Natural killer cell (primary cell): ENCODE measurements at regions not wholly inside any gene's neighbourhood (a gene's known extent, or its start where the extent isn't known, plus 50 kb on each side); places are given as distances from the start of the nearest gene placed in this dataset.

Source experiments
- ATAC-seq, 3 donors: fragments of 150-1000 bp in 2 of 3; fragments of 200-7000 bp in 1 of 3; cut with Tn5 transposase; 1 replicate in 1 of 3; 2 replicates in 2 of 3; pipeline ENCODE4 v1.10.0; 2021; ENCODE audit warnings: mild to moderate bottlenecking in 2 of 3, moderate library complexity in 2 of 3
- DNase-seq, 2 donors: peaks; one replicate each; pipeline versions ENCODE4 v3.0.0 to v3.0.0-alpha.2; 2013 to 2021; ENCODE audit warnings: mixed read lengths in 1 of 2
- H3K27ac ChIP-seq: one replicate; pipeline ENCODE4 v1.5.1; 2013; ENCODE audit warnings: mild to moderate bottlenecking, low read length
- H3K27me3 ChIP-seq: one replicate; pipeline ENCODE4 v1.6.1; 2013; ENCODE audit warnings: low read length; ENCODE audit not compliant: control insufficient read depth, insufficient read depth
- H3K36me3 ChIP-seq: one replicate; pipeline ENCODE4 v1.6.1; 2013; ENCODE audit warnings: low read length; ENCODE audit not compliant: control insufficient read depth, insufficient read depth
- H3K4me1 ChIP-seq: one replicate; pipeline ENCODE4 v1.6.1; 2013; ENCODE audit warnings: low read length; ENCODE audit not compliant: control insufficient read depth, insufficient read depth
- H3K4me3 ChIP-seq: one replicate; pipeline ENCODE4 v1.5.1; 2013; ENCODE audit warnings: low read length
- H3K9me3 ChIP-seq: one replicate; pipeline ENCODE4 v1.6.1; 2013; ENCODE audit warnings: low read length; ENCODE audit not compliant: control insufficient read depth, insufficient read depth
- H3K27ac Mint-ChIP-seq, 2 donors: one replicate each; pipeline ENCODE4 v1.8.0; 2022; ENCODE audit warnings: mild to moderate bottlenecking in 2 of 2, mixed read lengths in 2 of 2, moderate library complexity in 1 of 2
- H3K27me3 Mint-ChIP-seq, 2 donors: one replicate each; pipeline ENCODE4 v1.8.0; 2022; ENCODE audit warnings: low read depth in 2 of 2, mixed read lengths in 2 of 2
- H3K36me3 Mint-ChIP-seq: one replicate; pipeline ENCODE4 v1.8.0; 2022; ENCODE audit warnings: mixed read lengths
- H3K4me1 Mint-ChIP-seq, 2 donors: one replicate each; pipeline ENCODE4 v1.8.0; 2022; ENCODE audit warnings: mixed read lengths in 2 of 2
- H3K4me3 Mint-ChIP-seq: one replicate; pipeline ENCODE4 v1.8.0; 2022; ENCODE audit warnings: mild to moderate bottlenecking, moderate library complexity, mixed read lengths
- H3K9me3 Mint-ChIP-seq, 2 donors: one replicate each; pipeline ENCODE4 v1.8.0; 2022; ENCODE audit warnings: mixed read lengths in 2 of 2
- WGBS: methylation state at CpG from one replicate; pipeline ENCODE4 v1.1.7; 2013; ENCODE audit warnings: missing lambda C conversion rate; ENCODE audit not compliant: insufficient coverage; 5-methylcytosine and 5-hydroxymethylcytosine counted together
- intact Hi-C: fragments of 100-400 bp; cut with micrococcal nuclease; formaldehyde crosslinking; loops from one replicate; pipeline ENCODE4 v1.14.2; 2022
- TF ChIP-seq, protein P1 (sequence below): fragments of 200-600 bp; IDR thresholded peaks from one replicate; pipeline ENCODE4 v1.8.0; 2022; ENCODE audit warnings: antibody characterized with exemption

DNA sequence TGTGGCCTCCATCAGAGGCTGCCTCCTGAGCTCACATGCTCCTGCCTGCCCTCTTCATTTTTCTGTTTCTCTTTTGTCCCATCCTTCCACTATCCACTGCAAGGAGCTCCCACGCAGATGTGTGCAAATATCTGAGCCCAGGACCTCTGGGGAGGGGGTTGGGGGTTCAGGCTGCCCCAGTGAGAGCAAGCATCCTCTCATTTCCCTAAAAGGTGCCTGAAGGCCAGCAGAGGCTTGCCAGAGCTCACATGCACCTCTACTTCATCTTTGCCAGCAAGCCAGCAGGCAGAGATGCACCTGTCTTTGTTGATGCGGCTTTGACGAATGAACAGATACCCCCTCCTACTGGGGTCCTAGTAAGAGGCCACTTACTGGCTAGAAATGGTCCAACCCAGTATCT, 128.8 kb downstream of the FGF9 start:
- WGBS, result 77% methylated on average over 2 of the region's 3 CpGs
- no peaks in the 10 kb centered on the region for H3K4me1 ChIP-seq
- Mint-ChIP-seq H3K4me3 (no peak overlapping the region), H3K27ac (no peak overlapping the region), H3K4me1 (no peaks in the 10 kb centered on the region), H3K9me3 (no peaks in the 10 kb centered on the region), H3K36me3 (no peaks in the 10 kb centered on the region), H3K27me3 (peaks cover 9 to 22% of the 10 kb centered on the region in 2 donors)
- H3K36me3 ChIP-seq, result no peaks in the 10 kb centered on the region
- no peak overlapping the region for H3K4me3 ChIP-seq
- no peaks in the 10 kb centered on the region for H3K27me3 ChIP-seq
- TF ChIP-seq, protein P1, sequence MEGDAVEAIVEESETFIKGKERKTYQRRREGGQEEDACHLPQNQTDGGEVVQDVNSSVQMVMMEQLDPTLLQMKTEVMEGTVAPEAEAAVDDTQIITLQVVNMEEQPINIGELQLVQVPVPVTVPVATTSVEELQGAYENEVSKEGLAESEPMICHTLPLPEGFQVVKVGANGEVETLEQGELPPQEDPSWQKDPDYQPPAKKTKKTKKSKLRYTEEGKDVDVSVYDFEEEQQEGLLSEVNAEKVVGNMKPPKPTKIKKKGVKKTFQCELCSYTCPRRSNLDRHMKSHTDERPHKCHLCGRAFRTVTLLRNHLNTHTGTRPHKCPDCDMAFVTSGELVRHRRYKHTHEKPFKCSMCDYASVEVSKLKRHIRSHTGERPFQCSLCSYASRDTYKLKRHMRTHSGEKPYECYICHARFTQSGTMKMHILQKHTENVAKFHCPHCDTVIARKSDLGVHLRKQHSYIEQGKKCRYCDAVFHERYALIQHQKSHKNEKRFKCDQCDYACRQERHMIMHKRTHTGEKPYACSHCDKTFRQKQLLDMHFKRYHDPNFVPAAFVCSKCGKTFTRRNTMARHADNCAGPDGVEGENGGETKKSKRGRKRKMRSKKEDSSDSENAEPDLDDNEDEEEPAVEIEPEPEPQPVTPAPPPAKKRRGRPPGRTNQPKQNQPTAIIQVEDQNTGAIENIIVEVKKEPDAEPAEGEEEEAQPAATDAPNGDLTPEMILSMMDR, result no peak
- H3K27ac ChIP-seq, result no peak overlapping the region
- intact Hi-C loops, result no loop called here
- DNase-seq (no peak), ATAC-seq (no peak)
- no peaks in the 10 kb centered on the region for H3K9me3 ChIP-seq

DNA sequence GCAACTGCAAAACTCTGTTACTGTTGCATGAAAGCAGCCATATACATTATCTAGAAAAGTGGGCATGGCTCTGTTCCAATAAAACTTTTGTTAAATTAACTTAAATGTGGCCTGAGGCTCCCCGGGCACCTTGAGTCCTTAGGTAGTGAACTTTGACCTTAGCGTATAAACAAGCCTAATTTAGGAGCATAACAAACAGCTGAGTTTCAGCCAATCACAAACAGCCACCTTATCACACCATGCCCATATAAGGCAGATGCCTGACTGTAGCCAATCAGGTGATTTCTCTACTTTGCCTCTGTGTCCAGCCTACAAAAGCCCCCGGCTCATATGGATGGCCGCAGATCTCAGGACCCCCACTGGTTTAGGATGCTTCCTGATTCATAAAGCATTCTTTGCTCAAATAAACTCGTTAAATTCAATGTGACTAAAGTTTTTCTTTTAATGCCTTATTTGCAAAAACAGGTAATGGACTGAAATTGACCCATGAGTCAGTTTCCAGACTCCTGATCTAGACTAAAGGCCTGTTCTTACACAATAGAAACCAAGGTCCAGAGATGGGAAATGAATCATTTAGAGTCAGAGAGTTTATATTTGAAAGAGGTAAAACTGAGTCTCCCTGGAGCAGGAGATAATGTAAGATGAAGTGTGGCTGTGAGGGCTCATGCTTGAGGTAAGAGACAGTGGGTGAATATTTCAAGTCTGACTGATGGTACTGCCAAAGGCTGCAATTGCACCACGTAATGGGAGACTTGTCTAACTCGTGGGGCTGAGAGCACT, 130.2 kb downstream of the FGF9 start:
- intact Hi-C loops, result no loop called here
- Histone ChIP-seq H3K4me3 (no peak overlapping the region), H3K36me3 (no peaks in the 10 kb centered on the region), H3K9me3 (no peaks in the 10 kb centered on the region), H3K27me3 (no peaks in the 10 kb centered on the region), H3K4me1 (no peaks in the 10 kb centered on the region), H3K27ac (no peak overlapping the region)
- DNase-seq (no peak), ATAC-seq (no peak)
- 81% methylated on average over 7 of the region's 7 CpGs for WGBS
- H3K4me3 Mint-ChIP-seq, result no peak overlapping the region
- H3K27me3 Mint-ChIP-seq, result peaks cover 9 to 22% of the 10 kb centered on the region in 2 donors
- H3K27ac Mint-ChIP-seq, result no peak overlapping the region
- H3K4me1 Mint-ChIP-seq, result no peaks in the 10 kb centered on the region
- H3K9me3 Mint-ChIP-seq, result no peaks in the 10 kb centered on the region
- H3K36me3 Mint-ChIP-seq, result no peaks in the 10 kb centered on the region
- TF ChIP-seq, protein P1, result no peak

DNA sequence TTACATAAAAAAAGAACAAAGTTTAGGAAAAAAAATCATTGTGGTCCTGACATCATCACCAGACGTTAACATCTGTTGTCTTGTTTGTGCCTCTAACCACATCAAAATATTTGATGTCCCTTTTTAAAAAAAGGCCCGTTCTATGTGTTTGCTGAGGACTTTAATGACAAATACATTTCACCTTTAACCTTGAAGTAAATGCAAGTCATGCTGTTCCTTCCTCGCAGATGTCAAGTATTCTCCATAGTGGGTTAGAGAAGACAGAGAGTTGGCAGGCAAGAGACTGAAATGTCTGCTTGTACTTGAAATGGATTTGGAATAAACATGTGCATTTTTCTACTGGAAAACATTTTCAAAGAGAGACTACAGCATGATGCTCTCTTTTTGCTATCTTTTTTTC, 134.9 kb downstream of the FGF9 start:
- Mint-ChIP-seq H3K27me3 (peaks cover 20 to 38% of the 10 kb centered on the region in 2 donors), H3K4me3 (no peak overlapping the region), H3K27ac (no peak overlapping the region), H3K36me3 (no peaks in the 10 kb centered on the region), H3K9me3 (peaks cover 0 to 3% of the 10 kb centered on the region in 2 donors), H3K4me1 (no peaks in the 10 kb centered on the region)
- Histone ChIP-seq H3K4me1 (no peaks in the 10 kb centered on the region), H3K9me3 (no peaks in the 10 kb centered on the region), H3K27me3 (no peaks in the 10 kb centered on the region), H3K4me3 (no peak overlapping the region), H3K36me3 (no peaks in the 10 kb centered on the region), H3K27ac (no peak overlapping the region)
- no peak for ATAC-seq
- no peak for DNase-seq
- WGBS, result 77% methylated on average over 3 of the region's 3 CpGs
- TF ChIP-seq, protein P1, result no peak
- intact Hi-C loops, result no loop called here

DNA sequence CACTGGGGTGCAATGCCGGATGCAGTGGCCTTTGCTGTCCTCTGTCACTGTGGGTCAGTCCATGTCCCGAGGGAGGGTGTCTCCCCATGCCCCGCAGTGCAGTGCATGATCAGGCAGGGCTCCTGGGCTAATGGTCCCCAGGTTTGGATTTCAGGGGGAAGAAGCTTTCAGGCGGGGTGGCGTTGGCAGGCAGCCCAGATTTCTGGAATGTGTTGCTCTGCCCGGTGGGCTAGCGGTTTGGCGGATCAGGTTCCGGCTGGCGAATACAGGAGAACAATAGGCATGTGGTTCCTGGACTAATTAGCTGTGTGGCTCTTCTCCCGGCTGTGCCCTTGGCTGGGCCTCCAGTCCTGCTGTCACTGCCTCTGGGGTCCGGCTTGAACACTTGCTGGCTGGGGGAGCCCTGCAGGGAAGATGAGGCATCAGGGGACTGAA, 141.3 kb downstream of the FGF9 start:
- Mint-ChIP-seq H3K27ac (no peak overlapping the region), H3K27me3 (peaks cover 4 to 19% of the 10 kb centered on the region in 2 donors), H3K9me3 (peaks cover 0 to 3% of the 10 kb centered on the region in 2 donors), H3K36me3 (no peaks in the 10 kb centered on the region), H3K4me3 (no peak overlapping the region), H3K4me1 (no peaks in the 10 kb centered on the region)
- ATAC-seq (no peak), DNase-seq (no peak)
- TF ChIP-seq, protein P1, result no peak
- Histone ChIP-seq H3K36me3 (no peaks in the 10 kb centered on the region), H3K9me3 (no peaks in the 10 kb centered on the region), H3K4me1 (no peaks in the 10 kb centered on the region), H3K27me3 (no peaks in the 10 kb centered on the region), H3K27ac (no peak overlapping the region), H3K4me3 (no peak overlapping the region)
- 84% methylated on average over 12 of the region's 12 CpGs for WGBS
- intact Hi-C loops, result no loop called here
